ENCODE measurements at regions not wholly inside any gene's neighbourhood (a gene's known extent, or its start where the extent isn't known, plus 50 kb on each side); places are given as distances from the start of the nearest gene placed in this dataset.

- TF ChIP-seq CTCF (IDR thresholded peaks at IDR 0.05; ENCODE audit: borderline replicate concordance, extremely low read depth, low read length, poor library complexity, severe bottlenecking) (no peak), EZH2 (IDR thresholded peaks at IDR 0.05; ENCODE audit: borderline replicate concordance, low read depth, low read length, severe bottlenecking) (no peak)
Observed at GRCh38 chr7:84921154-84921553, 265.7 kb downstream of the SEMA3D start.

All from DND-41 (cell line).